ENCODE measurements at regions not wholly inside any gene's neighbourhood (a gene's known extent, or its start where the extent isn't known, plus 50 kb on each side); places are given as distances from the start of the nearest gene placed in this dataset.

- TF ChIP-seq, protein P1, sequence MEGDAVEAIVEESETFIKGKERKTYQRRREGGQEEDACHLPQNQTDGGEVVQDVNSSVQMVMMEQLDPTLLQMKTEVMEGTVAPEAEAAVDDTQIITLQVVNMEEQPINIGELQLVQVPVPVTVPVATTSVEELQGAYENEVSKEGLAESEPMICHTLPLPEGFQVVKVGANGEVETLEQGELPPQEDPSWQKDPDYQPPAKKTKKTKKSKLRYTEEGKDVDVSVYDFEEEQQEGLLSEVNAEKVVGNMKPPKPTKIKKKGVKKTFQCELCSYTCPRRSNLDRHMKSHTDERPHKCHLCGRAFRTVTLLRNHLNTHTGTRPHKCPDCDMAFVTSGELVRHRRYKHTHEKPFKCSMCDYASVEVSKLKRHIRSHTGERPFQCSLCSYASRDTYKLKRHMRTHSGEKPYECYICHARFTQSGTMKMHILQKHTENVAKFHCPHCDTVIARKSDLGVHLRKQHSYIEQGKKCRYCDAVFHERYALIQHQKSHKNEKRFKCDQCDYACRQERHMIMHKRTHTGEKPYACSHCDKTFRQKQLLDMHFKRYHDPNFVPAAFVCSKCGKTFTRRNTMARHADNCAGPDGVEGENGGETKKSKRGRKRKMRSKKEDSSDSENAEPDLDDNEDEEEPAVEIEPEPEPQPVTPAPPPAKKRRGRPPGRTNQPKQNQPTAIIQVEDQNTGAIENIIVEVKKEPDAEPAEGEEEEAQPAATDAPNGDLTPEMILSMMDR (IDR thresholded peaks at IDR 0.05) = no peak
- TF ChIP-seq POLR2A (IDR thresholded peaks at IDR 0.05) = no peak
- no peak for TF ChIP-seq EP300 (IDR thresholded peaks at IDR 0.05)
Observed at GRCh38 chr10:109689785-109690184, 233.5 kb downstream of the XPNPEP1 start.

Measured in ovary (tissue), 3 donors.